ENCODE measurements at regions not wholly inside any gene's neighbourhood (a gene's known extent, or its start where the extent isn't known, plus 50 kb on each side); places are given as distances from the start of the nearest gene placed in this dataset.
A peak's percentile ranks its signal among the peaks of the same experiment; 100 is the strongest.
"Not testable (repeated sequence)": the region's sequence is repeated elsewhere in the genome, so short reads cannot be mapped to it uniquely, and the experiment has no call there.

DNA sequence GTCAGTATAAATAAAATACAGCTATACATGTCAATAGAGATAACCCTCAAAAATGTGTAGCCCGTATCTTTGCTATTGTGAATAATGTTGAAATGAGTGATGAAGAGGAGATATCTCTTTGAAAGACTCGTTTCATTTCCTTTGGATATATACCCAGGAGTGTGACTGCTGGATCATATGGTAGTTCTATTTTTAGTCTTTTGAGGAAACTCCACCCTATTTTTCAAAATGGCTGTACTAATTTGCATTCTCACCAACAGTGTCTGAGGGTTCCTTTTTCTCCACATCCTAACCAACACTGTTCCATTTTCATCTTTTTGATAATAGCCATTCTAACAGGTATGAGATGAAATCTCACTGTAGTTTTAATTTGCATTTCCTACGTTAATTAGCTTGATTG is 237.5 kb upstream of the GBE1 start:
- no peak for TF ChIP-seq CTCF (conservative IDR thresholded peaks at IDR 0.05)
- no peak overlapping the region for H3K27ac ChIP-seq

GRCh38 chr3:81998139-81998755 is 236.8 kb upstream of the GBE1 start:
- TF ChIP-seq CTCF (conservative IDR thresholded peaks at IDR 0.05), result no peak
- H3K27ac ChIP-seq, result no peak overlapping the region

GRCh38 chr3:81997390-81997789 is 235.9 kb upstream of the GBE1 start:
- TF ChIP-seq CTCF (conservative IDR thresholded peaks at IDR 0.05), result no peak
- no peak overlapping the region for H3K27ac ChIP-seq

DNA sequence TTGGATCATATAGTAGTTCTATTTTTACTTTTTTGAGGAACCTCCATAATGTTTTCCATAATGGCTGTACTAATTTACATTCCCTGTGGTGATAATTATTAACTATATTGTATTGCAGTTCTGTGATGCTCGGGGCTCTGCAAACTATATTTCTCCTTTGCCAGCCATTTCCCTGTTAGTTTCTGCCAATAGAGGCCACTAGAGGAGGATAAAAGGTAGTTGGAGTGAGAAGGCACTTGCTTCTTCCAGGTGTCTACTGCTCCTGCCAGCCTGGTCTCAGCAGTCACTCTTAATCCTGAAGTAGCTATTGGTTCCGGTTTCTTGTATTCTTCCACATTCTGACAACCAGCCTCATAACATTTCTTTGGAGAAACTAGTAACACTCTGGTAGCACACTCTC is 233.9 kb upstream of the GBE1 start:
- peak; percentile 88 for TF ChIP-seq CTCF (conservative IDR thresholded peaks at IDR 0.05)
- H3K27ac ChIP-seq, result no peak overlapping the region

- TF ChIP-seq CTCF (conservative IDR thresholded peaks at IDR 0.05), result no peak
These were observed 228.3 kb upstream of the GBE1 start for GRCh38 chr3:81989758-81990157.

DNA sequence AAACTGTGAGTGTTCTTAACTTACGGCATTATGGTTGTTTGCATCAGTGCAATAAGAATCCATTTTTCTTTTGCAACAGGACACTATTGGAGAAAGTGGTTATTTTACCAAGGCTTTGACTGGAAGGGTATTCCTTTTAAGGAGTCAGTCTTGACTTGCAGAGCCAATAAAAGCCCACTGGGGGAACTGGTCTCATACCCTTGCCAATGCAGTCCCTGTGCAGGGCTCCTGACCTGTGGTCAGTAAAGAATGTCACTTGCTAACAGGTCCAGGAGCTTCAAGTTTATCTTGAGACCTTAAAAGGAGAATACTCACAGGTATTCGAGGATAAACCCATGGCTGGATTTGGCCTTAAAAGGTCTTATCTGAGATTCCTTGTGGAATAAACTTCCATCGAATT is 227.8 kb upstream of the GBE1 start:
- no peak overlapping the region for H3K27ac ChIP-seq
- no peak for TF ChIP-seq CTCF (conservative IDR thresholded peaks at IDR 0.05)

More at GRCh38 chr3:81989758-81990157, 228.3 kb upstream of the GBE1 start:
- no peak overlapping the region for H3K27ac ChIP-seq

DNA sequence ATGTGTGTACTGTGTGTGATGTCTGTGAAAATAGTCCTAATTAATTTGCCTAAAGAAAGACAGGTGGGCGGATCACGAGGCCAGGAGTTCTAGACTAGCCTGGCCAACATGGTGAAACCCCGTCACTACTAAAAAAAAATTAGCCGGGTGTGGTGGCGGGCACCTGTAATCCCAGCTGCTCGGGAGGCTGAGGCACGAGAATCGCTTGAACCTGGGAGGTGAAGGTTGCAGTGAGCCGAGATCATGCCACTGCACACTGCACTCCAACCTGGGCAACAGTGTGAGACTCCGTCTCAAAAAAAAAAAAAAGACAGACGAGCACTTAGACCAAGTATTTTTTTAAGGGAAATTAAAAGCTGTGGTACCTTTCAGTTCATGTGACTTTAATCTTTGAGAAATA is 226.0 kb upstream of the GBE1 start:
- not testable (repeated sequence) for H3K27ac ChIP-seq

DNA sequence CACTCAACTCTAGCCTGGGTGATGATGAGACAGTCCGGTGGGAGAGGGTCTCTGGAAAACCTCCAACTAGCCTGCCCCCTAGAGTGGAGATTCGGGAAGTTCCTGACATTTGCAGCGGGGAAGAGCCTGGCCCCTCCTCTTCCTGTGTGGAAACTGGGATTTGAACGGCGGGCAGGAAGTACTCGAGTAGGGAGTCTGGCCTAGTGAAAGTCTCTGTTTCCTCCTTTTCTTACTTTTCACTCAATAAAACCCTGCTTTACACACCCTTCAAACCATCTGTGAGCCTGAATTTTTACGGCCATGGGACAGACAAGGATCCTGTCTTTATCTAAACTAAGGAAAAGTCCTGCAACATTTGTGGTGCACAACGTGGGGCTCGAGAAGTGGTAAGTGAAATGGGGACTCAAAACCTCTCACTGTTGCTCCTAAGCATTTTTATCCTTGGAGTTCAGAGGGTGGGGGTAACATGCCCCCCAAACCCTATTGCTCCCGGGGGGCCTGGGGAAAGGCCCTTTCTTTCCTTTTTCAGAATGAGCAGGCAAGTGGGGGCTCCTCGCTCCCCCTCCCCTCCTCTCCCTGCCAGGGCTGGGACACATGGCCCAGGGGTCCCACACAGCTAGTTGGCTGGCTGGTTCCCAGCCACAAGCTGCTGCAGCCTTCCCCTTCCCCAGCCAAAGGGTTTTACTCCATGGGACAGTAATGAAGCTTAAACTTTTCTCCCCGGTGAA is 224.7 kb upstream of the GBE1 start:
- TF ChIP-seq CTCF (conservative IDR thresholded peaks at IDR 0.05), result no peak
- no peak overlapping the region for H3K27ac ChIP-seq
